K562 (cell line): ENCODE measurements at regions not wholly inside any gene's neighbourhood (a gene's known extent, or its start where the extent isn't known, plus 50 kb on each side); places are given as distances from the start of the nearest gene placed in this dataset.

ENCODE experiments used
- ATAC-seq: fragments of 200-7000 bp; cut with Tn5 transposase; 3 replicates; pipeline ENCODE4 v1.9.1; 2020; ENCODE audit warnings: moderate library complexity
- BruUV-seq: library from RNA; stranded (reverse); fragments of 400-500 nt; replicated peaks from 2 replicates; lab custom pipeline; 2021; lab: Mats Ljungman, UMichigan
- CTCF ChIA-PET: fragments of 300-600 bp; formaldehyde crosslinking; extraction: SDS; loops from one replicate; lab custom pipeline; 2021; ENCODE audit warnings: low intra/inter-chr PET ratio; lab: Yijun Ruan, JAX
- POLR2A ChIA-PET: fragments of 300-600, 350-650 bp; sonication (Branson Sonifier 250); formaldehyde crosslinking; extraction: SDS; loops from one replicate; lab custom pipeline; 2021; ENCODE audit warnings: antibody characterized with exemption, inconsistent platforms; lab: Yijun Ruan, JAX
- DNase-seq, 4 experiments: peaks; one replicate each; pipeline versions ENCODE4 v3.0.0 to v3.0.0-alpha.2; 2011 to 2018; ENCODE audit warnings: low spot score in 3 of 4, mixed read lengths in 3 of 4; ENCODE audit errors: extremely low read depth in 1 of 4
- FAIRE-seq: peaks from 2 replicates; lab custom pipeline; 2011; peaks lifted over from hg19 to GRCh38; lab: Jason Lieb, UNC
- H2AFZ ChIP-seq: 2 replicates; pipeline ENCODE4 v1.6.0; 2011; ENCODE audit warnings: low read depth, low read length, control low read depth, inconsistent platforms
- H3K27ac ChIP-seq: fragments of 200-600 bp; 3 replicates; pipeline ENCODE4 v1.8.0; 2011; ENCODE audit warnings: low read depth, mild to moderate bottlenecking, control low read depth, inconsistent platforms, low read length, moderate library complexity, mixed read lengths; ENCODE audit errors: extremely low read depth
- H3K27me3 ChIP-seq, 2 experiments: fragments of 300-600 bp in 1 of 2; 2 replicates in 1 of 2; 3 replicates in 1 of 2; pipeline versions ENCODE4 v1.6.0 to v1.8.0; 2011; ENCODE audit warnings: inconsistent platforms in 2 of 2, low read length in 2 of 2, mild to moderate bottlenecking in 1 of 2, mixed read lengths in 1 of 2, moderate library complexity in 1 of 2; ENCODE audit not compliant: control insufficient read depth in 2 of 2, insufficient read depth in 2 of 2
- H3K36me3 ChIP-seq: fragments of 300-600 bp; 3 replicates; pipeline ENCODE4 v1.8.0; 2011; ENCODE audit warnings: mild to moderate bottlenecking, low read length, inconsistent platforms; ENCODE audit not compliant: control insufficient read depth, insufficient read depth
- H3K4me1 ChIP-seq, 2 experiments: fragments of 200-600 bp in 1 of 2; replicated peaks in 1 of 2; 2 replicates in 1 of 2; 3 replicates in 1 of 2; pipeline versions ENCODE4 v1.5.1 to v1.8.0; 2011; ENCODE audit warnings: inconsistent platforms in 2 of 2, low read length in 2 of 2, mild to moderate bottlenecking in 1 of 2, mixed read lengths in 1 of 2, moderate library complexity in 1 of 2; ENCODE audit not compliant: control insufficient read depth in 2 of 2, insufficient read depth in 2 of 2
- H3K4me2 ChIP-seq: 2 replicates; pipeline ENCODE4 v1.6.1; 2011; ENCODE audit warnings: low read length, control low read depth, inconsistent platforms, mixed read lengths; ENCODE audit not compliant: insufficient read depth
- H3K4me3 ChIP-seq: fragments of 200-600 bp; sonication (generic), shearing (Covaris generic); 2 replicates; pipeline ENCODE4 v1.5.1; 2016; ENCODE audit warnings: control low read depth, inconsistent platforms
- H3K79me2 ChIP-seq: fragments of 200-600 bp; 3 replicates; pipeline ENCODE4 v1.8.0; 2011; ENCODE audit warnings: low read length, inconsistent platforms; ENCODE audit not compliant: control insufficient read depth, insufficient read depth
- H3K9ac ChIP-seq, 2 experiments: 2 replicates each; pipeline versions ENCODE4 v1.6.0 to v1.6.1; 2011; ENCODE audit warnings: low read depth in 2 of 2, low read length in 2 of 2, control low read depth in 1 of 2, inconsistent platforms in 1 of 2, mild to moderate bottlenecking in 1 of 2, mixed read lengths in 1 of 2; ENCODE audit not compliant: insufficient read depth in 1 of 2
- H3K9me1 ChIP-seq: one replicate; pipeline ENCODE4 v1.6.0; 2011; ENCODE audit warnings: inconsistent platforms, mild to moderate bottlenecking, low read length, moderate library complexity; ENCODE audit not compliant: control insufficient read depth, insufficient read depth
- H3K9me3 ChIP-seq: replicated peaks from 2 replicates; pipeline ENCODE4 v1.5.1; 2011; ENCODE audit warnings: low read depth, low read length, inconsistent platforms; ENCODE audit not compliant: control insufficient read depth, insufficient read depth
- H4K20me1 ChIP-seq: replicated peaks from 2 replicates; pipeline ENCODE4 v1.6.1; 2011; ENCODE audit warnings: low read length, inconsistent platforms, mixed read lengths; ENCODE audit not compliant: control insufficient read depth, insufficient read depth
- MCM2 ChIP-seq: fragments of 450-650 bp; IDR thresholded peaks from 2 replicates; pipeline ENCODE4 v1.6.1; 2017; ENCODE audit warnings: low read depth, mild to moderate bottlenecking
- NFIC ChIP-seq: fragments of 450-650 bp; IDR thresholded peaks from 2 replicates; pipeline ENCODE4 v1.6.1; 2017; ENCODE audit warnings: mild to moderate bottlenecking, inconsistent platforms
- NFIX ChIP-seq: fragments of 250-450 bp; sonication (Bioruptor Pico); IDR thresholded peaks from 2 replicates; pipeline ENCODE4 v1.4.0; 2020; ENCODE audit warnings: low read depth, mild to moderate bottlenecking, moderate library complexity
- NR2C2 ChIP-seq, 2 experiments: fragments of 200-800 bp in 1 of 2; sonication (Bioruptor generic) in 1 of 2; sonication (generic) in 1 of 2; formaldehyde crosslinking in 1 of 2; IDR thresholded peaks; 2 replicates each; pipeline versions ENCODE4 v1.6.1 to v1.8.0; 2016 to 2022; ENCODE audit warnings: mild to moderate bottlenecking in 1 of 2, missing compliant biosample characterization in 1 of 2, missing genetic modification characterization in 1 of 2, missing genetic modification reagents in 1 of 2
- whole genome bisulfite sequencing: fragments of 100-300 bp; shearing (Covaris generic); methylation state at CpG from one replicate; pipeline ENCODE4 v1.1.6; 2016; ENCODE audit warnings: low coverage, mixed read lengths; ENCODE audit not compliant: insufficient coverage; ENCODE audit errors: missing lambda C conversion rate; 5-methylcytosine and 5-hydroxymethylcytosine counted together
- in situ Hi-C: fragments of 300-500 bp; cut with MboI; formaldehyde crosslinking; loops from 4 replicates; pipeline ENCODE4 v1.15.0; 2018; ENCODE audit warnings: inconsistent platforms, mixed read lengths
- intact Hi-C: fragments of 100-400 bp; cut with micrococcal nuclease; formaldehyde crosslinking; loops from 2 replicates; pipeline ENCODE4 v1.14.2; 2022
- TF ChIP-seq, protein P1 (sequence below): fragments of 450-650 bp; formaldehyde crosslinking; IDR thresholded peaks from 2 replicates; pipeline ENCODE4 v1.4.0; 2022; ENCODE audit warnings: mild to moderate bottlenecking, moderate library complexity

DNA sequence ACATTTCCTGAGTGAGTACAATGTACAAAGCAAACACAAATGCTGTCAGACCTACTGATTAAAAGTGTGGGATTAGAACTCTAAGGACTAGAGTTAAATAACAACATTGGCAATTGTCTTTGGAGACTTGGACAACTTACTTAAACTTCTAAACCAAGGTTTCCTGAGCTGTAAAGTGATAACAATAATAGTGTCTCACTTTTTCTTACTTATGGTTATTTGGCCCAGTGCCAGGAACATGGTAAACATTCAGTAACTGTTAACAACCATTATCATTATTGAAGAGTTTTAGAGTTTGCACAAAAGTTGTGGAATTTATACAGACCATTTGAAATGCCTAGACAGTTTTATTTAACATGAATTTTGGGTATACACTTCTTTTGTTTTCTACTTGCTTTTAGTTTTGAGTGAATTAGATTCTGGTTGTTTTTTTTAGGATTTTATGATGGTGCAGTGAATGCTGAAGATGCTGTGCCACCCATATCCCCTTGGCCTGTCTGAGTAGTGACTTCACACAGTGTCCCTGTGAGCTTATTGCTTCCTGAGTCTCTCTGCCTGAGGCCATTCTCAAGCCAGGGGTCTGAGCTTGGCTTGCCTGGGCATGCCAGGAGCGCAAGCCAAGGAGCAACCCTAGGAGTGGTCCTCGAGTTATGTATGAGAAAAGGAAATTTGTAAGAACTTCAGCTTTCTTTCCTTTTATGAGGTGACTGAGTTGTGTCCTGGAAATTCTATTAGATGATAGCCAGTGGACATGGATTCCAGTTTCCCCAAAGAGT is 932.8 kb downstream of the TTLL7 start:
- Histone ChIP-seq H3K27me3 (no peaks in the 10 kb centered on the region), H3K4me1 (no peaks in the 10 kb centered on the region), H3K4me2 (no peak overlapping the region), H3K36me3 (no peaks in the 10 kb centered on the region), H3K9me3 (no peaks in the 10 kb centered on the region), H3K79me2 (no peaks in the 10 kb centered on the region), H3K27ac (no peak overlapping the region), H3K9ac (no peak overlapping the region), H4K20me1 (no peaks in the 10 kb centered on the region), H2AFZ (no peak overlapping the region), H3K9me1 (no peaks in the 10 kb centered on the region), H3K4me3 (no peak overlapping the region)
- WGBS: 0% methylated on average over 2 of the region's 2 CpGs
- no TSS peak for BruUV-seq
- no peak for FAIRE-seq
- POLR2A ChIA-PET: no interaction called here
- intact Hi-C loops (no loop called here), in situ Hi-C loops (no loop called here)
- CTCF ChIA-PET: no interaction called here
- ATAC-seq: no peak
- DNase-seq: no peak
- TF ChIP-seq NFIX (peak; percentile 93), MCM2 (no peak), NFIC (peak; percentile 93), NR2C2 (CRISPR knock-in tag; IDR thresholded peaks at IDR 0.05) (no peak), NR2C2 (tag; IDR thresholded peaks at IDR 0.05) (no peak)
- TF ChIP-seq, protein P1, sequence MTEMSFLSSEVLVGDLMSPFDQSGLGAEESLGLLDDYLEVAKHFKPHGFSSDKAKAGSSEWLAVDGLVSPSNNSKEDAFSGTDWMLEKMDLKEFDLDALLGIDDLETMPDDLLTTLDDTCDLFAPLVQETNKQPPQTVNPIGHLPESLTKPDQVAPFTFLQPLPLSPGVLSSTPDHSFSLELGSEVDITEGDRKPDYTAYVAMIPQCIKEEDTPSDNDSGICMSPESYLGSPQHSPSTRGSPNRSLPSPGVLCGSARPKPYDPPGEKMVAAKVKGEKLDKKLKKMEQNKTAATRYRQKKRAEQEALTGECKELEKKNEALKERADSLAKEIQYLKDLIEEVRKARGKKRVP (CRISPR knock-in tag): no peak
- TF ChIP-seq, all 486 proteins: peak for 2
